Ovary (tissue), 7 donors: ENCODE measurements at regions not wholly inside any gene's neighbourhood (a gene's known extent, or its start where the extent isn't known, plus 50 kb on each side); places are given as distances from the start of the nearest gene placed in this dataset.

ENCODE experiments used
- DNase-seq, 5 donors: peaks; one replicate each; pipeline ENCODE4 v3.0.0-alpha.2; 2019 to 2020
- H3K27ac ChIP-seq, 2 donors: fragments of 200-600 bp; one replicate each; pipeline versions ENCODE4 v1.5.1 to v1.8.0; 2019 to 2022
- H3K27me3 ChIP-seq: fragments of 200-600 bp; one replicate; pipeline ENCODE4 v1.8.0; 2022
- H3K36me3 ChIP-seq: fragments of 200-600 bp; sonication (generic); one replicate; pipeline ENCODE4 v1.5.1; 2019
- H3K4me1 ChIP-seq: one replicate; pipeline ENCODE4 v1.8.1; 2013; ENCODE audit warnings: mild to moderate bottlenecking, moderate library complexity; ENCODE audit not compliant: insufficient read depth
- H3K4me3 ChIP-seq: fragments of 200-600 bp; sonication (generic); one replicate; pipeline ENCODE4 v1.5.1; 2017
- H3K9me3 ChIP-seq, 2 donors: fragments of 200-600 bp in 1 of 2; sonication (generic) in 1 of 2; one replicate each; pipeline versions ENCODE4 v1.5.1 to v1.8.1; 2013 to 2019; ENCODE audit warnings: mild to moderate bottlenecking in 1 of 2, moderate library complexity in 1 of 2
- CTCF ChIP-seq, 3 donors: fragments of 450-650 bp in 2 of 3; fragments of 200-600 bp in 1 of 3; IDR thresholded peaks; one replicate each; pipeline versions ENCODE4 v1.5.1 to v1.8.0; 2016 to 2022; ENCODE audit warnings: antibody characterized with exemption in 3 of 3, mild to moderate bottlenecking in 1 of 3
- EP300 ChIP-seq: sonication (generic); formaldehyde crosslinking; IDR thresholded peaks from one replicate; pipeline ENCODE4 v1.6.1; 2017; ENCODE audit warnings: antibody characterized with exemption
- POLR2A ChIP-seq: fragments of 450-650 bp; IDR thresholded peaks from one replicate; pipeline ENCODE4 v1.6.1; 2017; ENCODE audit warnings: antibody characterized with exemption, mild to moderate bottlenecking, moderate library complexity
- WGBS, 3 donors: extraction: QIAGEN DNeasy Blood & Tissue Kit in 1 of 3; methylation state at CpG; one replicate each; pipeline versions ENCODE4 v1.1.5 to v1.1.7; 2013 to 2017; 5-methylcytosine and 5-hydroxymethylcytosine counted together
- intact Hi-C, 4 donors: fragments of 100-400 bp; cut with DNase I; formaldehyde crosslinking; loops; one replicate each; pipeline versions ENCODE4 v1.11.0 to v1.15.1; 2022 to 2023
- donor health status: DM: no; HTN: no; CAD: no; lungs with moderate emphysema.
- donor health status: DM: no; HTN: no; CAD: no.
- donor health status: Bipolar disorder and iron deficiency.
- donor health status: DM: no; HTN: no; CAD: no.
- donor health status: DM: yes; HTN: yes; CAD: no.

GRCh38 chr18:24685254-24685959 is 225.0 kb downstream of the HRH4 start:
- 20 to 41% (median 22%) methylated on average over 5 of the region's 5 CpGs for WGBS, 3 donors
- no peak for DNase-seq
- TF ChIP-seq CTCF (IDR thresholded peaks at IDR 0.05), result no peak
- no peak for TF ChIP-seq EP300
- TF ChIP-seq POLR2A, result no peak
- Histone ChIP-seq H3K36me3 (no peaks in the 10 kb centered on the region), H3K9me3 (no peaks in the 10 kb centered on the region), H3K27me3 (no peaks in the 10 kb centered on the region), H3K4me3 (no peak overlapping the region), H3K27ac (no peak overlapping the region), H3K4me1 (peaks cover 3% of the 10 kb centered on the region)
- intact Hi-C loops, result no loop called here

- no peak for DNase-seq
- no peaks in the 10 kb centered on the region for H3K4me1 ChIP-seq
- no peak overlapping the region for H3K4me3 ChIP-seq
- H3K36me3 ChIP-seq, result no peaks in the 10 kb centered on the region
- H3K27ac ChIP-seq, result no peak overlapping the region
- 50 to 73% (median 59%) methylated on average over 3 of the region's 3 CpGs for WGBS, 3 donors
- intact Hi-C loops, result no loop called here
- no peaks in the 10 kb centered on the region for H3K27me3 ChIP-seq
- no peaks in the 10 kb centered on the region for H3K9me3 ChIP-seq
- no peak for TF ChIP-seq POLR2A
Observed at GRCh38 chr18:24695168-24695567, 234.7 kb downstream of the HRH4 start.

- no peak overlapping the region for H3K4me3 ChIP-seq
- H3K36me3 ChIP-seq, result no peaks in the 10 kb centered on the region
- H3K27ac ChIP-seq, result no peak overlapping the region
- no peaks in the 10 kb centered on the region for H3K9me3 ChIP-seq
- no peak for TF ChIP-seq EP300
- intact Hi-C loops, result no loop called here
- peaks cover 5% of the 10 kb centered on the region for H3K4me1 ChIP-seq
- 63 to 78% (median 74%) methylated on average over 3 of the region's 3 CpGs for WGBS, 3 donors
- H3K27me3 ChIP-seq, result no peaks in the 10 kb centered on the region
- DNase-seq, result no peak
Observed at GRCh38 chr18:24702001-24702515, 241.6 kb downstream of the HRH4 start.

- intact Hi-C loops, result no loop called here
- 89 to 100% (median 100%) methylated on average over 1 of the region's 1 CpG for WGBS, 3 donors
Observed at GRCh38 chr18:24703316-24703715, 242.9 kb downstream of the HRH4 start.

GRCh38 chr18:24704946-24705630 is 244.7 kb downstream of the HRH4 start:
- intact Hi-C loops, result no loop called here
- no peaks in the 10 kb centered on the region for H3K9me3 ChIP-seq
- no peak for TF ChIP-seq EP300
- TF ChIP-seq CTCF (IDR thresholded peaks at IDR 0.05), result no peak
- TF ChIP-seq POLR2A, result no peak
- H3K27me3 ChIP-seq, result no peaks in the 10 kb centered on the region
- no peaks in the 10 kb centered on the region for H3K36me3 ChIP-seq
- no peak overlapping the region for H3K4me3 ChIP-seq
- H3K4me1 ChIP-seq, result peaks cover 5% of the 10 kb centered on the region
- DNase-seq, result no peak
- no peak overlapping the region for H3K27ac ChIP-seq
- 15 to 40% (median 18%) methylated on average over 7 of the region's 7 CpGs for WGBS, 3 donors

More at GRCh38 chr18:24703316-24703715, 242.9 kb downstream of the HRH4 start:
- no peaks in the 10 kb centered on the region for H3K27me3 ChIP-seq
- H3K27ac ChIP-seq, result no peak overlapping the region
- peaks cover 5% of the 10 kb centered on the region for H3K4me1 ChIP-seq
- no peak for DNase-seq
- no peak overlapping the region for H3K4me3 ChIP-seq
- TF ChIP-seq EP300 (no peak), POLR2A (no peak), CTCF (IDR thresholded peaks at IDR 0.05) (no peak)
- no peaks in the 10 kb centered on the region for H3K36me3 ChIP-seq
- no peaks in the 10 kb centered on the region for H3K9me3 ChIP-seq
